BJ (cell line): ENCODE measurements at regions not wholly inside any gene's neighbourhood (a gene's known extent, or its start where the extent isn't known, plus 50 kb on each side); places are given as distances from the start of the nearest gene placed in this dataset.

Experiments used
- CTCF ChIA-PET: fragments of 350-600 bp; formaldehyde crosslinking; extraction: SDS; loops from one replicate; lab custom pipeline; 2021; ENCODE audit warnings: antibody characterized with exemption, inconsistent platforms; lab: Yijun Ruan, JAX
- POLR2A ChIA-PET: fragments of 300-600 bp; sonication (Branson Sonifier 250); formaldehyde crosslinking; extraction: SDS; loops from one replicate; lab custom pipeline; 2021; ENCODE audit warnings: antibody characterized with exemption; lab: Charles Lee
- DNase-seq: peaks from one replicate; pipeline ENCODE4 v3.0.0-alpha.2; 2011; ENCODE audit warnings: low read depth
- H3K27me3 ChIP-seq: 2 replicates; pipeline ENCODE4 v1.6.0; 2011; ENCODE audit warnings: low read length; ENCODE audit not compliant: control insufficient read depth, insufficient read depth
- H3K36me3 ChIP-seq: 2 replicates; pipeline ENCODE4 v1.5.1; 2011; ENCODE audit warnings: low read length; ENCODE audit not compliant: control insufficient read depth, insufficient read depth
- H3K4me3 ChIP-seq: 2 replicates; pipeline ENCODE4 v1.5.1; 2011; ENCODE audit warnings: low read depth, mild to moderate bottlenecking, control low read depth, low read length
- CTCF ChIP-seq: IDR thresholded peaks from 2 replicates; pipeline ENCODE4 v1.5.1; 2011; ENCODE audit warnings: low read depth, mild to moderate bottlenecking, control low read depth, inconsistent platforms, low read length, moderate library complexity; ENCODE audit not compliant: insufficient read depth

- ChIA-PET CTCF (no interaction called here), POLR2A (no interaction called here)
- H3K27me3 ChIP-seq: no peaks in the 10 kb centered on the region
- TF ChIP-seq CTCF: no peak
- no peaks in the 10 kb centered on the region for H3K36me3 ChIP-seq
- no peak for DNase-seq
- no peak overlapping the region for H3K4me3 ChIP-seq
Observed at GRCh38 chr7:23907012-23907411, 197.0 kb downstream of the STK31 start.

GRCh38 chr7:23909426-23909825 lies 199.4 kb downstream of the STK31 start:
- H3K4me3 ChIP-seq: no peak overlapping the region
- TF ChIP-seq CTCF: no peak
- CTCF ChIA-PET: no interaction called here
- H3K36me3 ChIP-seq: no peaks in the 10 kb centered on the region
- no peaks in the 10 kb centered on the region for H3K27me3 ChIP-seq
- POLR2A ChIA-PET: no interaction called here
- no peak for DNase-seq

- no peaks in the 10 kb centered on the region for H3K27me3 ChIP-seq
- POLR2A ChIA-PET: no interaction called here
- no peaks in the 10 kb centered on the region for H3K36me3 ChIP-seq
- DNase-seq: no peak
- no peak overlapping the region for H3K4me3 ChIP-seq
- CTCF ChIA-PET: no interaction called here
- TF ChIP-seq CTCF: no peak
Observed at GRCh38 chr7:23912065-23912464, 202.0 kb downstream of the STK31 start.

- TF ChIP-seq CTCF: no peak
- Histone ChIP-seq H3K27me3 (no peaks in the 10 kb centered on the region), H3K36me3 (no peaks in the 10 kb centered on the region), H3K4me3 (no peak overlapping the region)
- CTCF ChIA-PET: no interaction called here
- no peak for DNase-seq
- POLR2A ChIA-PET: no interaction called here
Observed at GRCh38 chr7:23913016-23913415, 203.0 kb downstream of the STK31 start.

DNA sequence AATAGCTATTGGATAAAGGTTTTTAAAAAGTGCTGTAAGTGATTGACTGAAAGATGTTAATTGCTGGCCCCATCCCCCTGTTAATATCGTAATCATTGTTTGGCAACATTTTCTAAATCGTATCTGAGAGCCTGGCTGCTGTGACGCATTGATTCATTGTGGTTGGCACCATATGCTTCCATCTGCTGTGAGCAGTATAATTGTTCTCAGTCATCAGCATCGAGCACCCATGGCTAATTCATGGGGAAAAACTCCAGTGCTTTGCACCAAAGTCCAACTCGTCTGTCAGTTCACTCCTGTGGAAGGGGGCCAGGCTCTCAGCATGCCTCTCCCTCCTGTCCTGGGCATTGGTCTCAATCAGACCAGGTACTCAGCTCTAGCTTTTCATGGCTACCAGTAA lies 205.2 kb downstream of the STK31 start:
- H3K27me3 ChIP-seq: no peaks in the 10 kb centered on the region
- TF ChIP-seq CTCF: no peak
- DNase-seq: no peak
- H3K4me3 ChIP-seq: no peak overlapping the region
- POLR2A ChIA-PET: no interaction called here
- CTCF ChIA-PET: no interaction called here
- H3K36me3 ChIP-seq: no peaks in the 10 kb centered on the region
